Naive thymus-derived CD4-positive, alpha-beta T cell (primary cell): ENCODE measurements at regions not wholly inside any gene's neighbourhood (a gene's known extent, or its start where the extent isn't known, plus 50 kb on each side); places are given as distances from the start of the nearest gene placed in this dataset.

Experiments
- ATAC-seq: fragments of 150-1000 bp; cut with Tn5 transposase; 2 replicates; pipeline ENCODE4 v1.10.0; 2021; ENCODE audit warnings: mild to moderate bottlenecking, moderate library complexity
- CTCF ChIA-PET: fragments of 350-600 bp; sonication (Branson Sonifier 250); formaldehyde crosslinking; loops from one replicate; lab custom pipeline; 2021; ENCODE audit warnings: antibody characterized with exemption; lab: Charles Lee
- POLR2A ChIA-PET: fragments of 350-600 bp; sonication (Branson Sonifier 250); formaldehyde crosslinking; loops from one replicate; lab custom pipeline; 2021; ENCODE audit warnings: antibody characterized with exemption, inconsistent platforms; lab: Charles Lee
- DNase-seq, 9 donors: peaks; one replicate each; pipeline versions ENCODE4 v3.0.0 to v3.0.0-alpha.2; 2020 to 2022; ENCODE audit warnings: mixed read lengths in 1 of 9
- H3K27ac ChIP-seq: one replicate; pipeline ENCODE4 v1.7.0; 2013; ENCODE audit warnings: mild to moderate bottlenecking, low read depth, low read length, moderate library complexity
- H3K27me3 ChIP-seq, 2 donors: one replicate each; pipeline ENCODE4 v1.7.0; 2013; ENCODE audit warnings: low read length in 2 of 2, mild to moderate bottlenecking in 2 of 2, moderate library complexity in 2 of 2; ENCODE audit not compliant: control insufficient read depth in 2 of 2, insufficient read depth in 2 of 2
- H3K36me3 ChIP-seq, 3 experiments: 1 replicate in 2 of 3; 2 replicates in 1 of 3; pipeline ENCODE4 v1.7.0; 2013; ENCODE audit warnings: low read length in 3 of 3, mild to moderate bottlenecking in 3 of 3, moderate library complexity in 1 of 3; ENCODE audit not compliant: insufficient read depth in 3 of 3, control insufficient read depth in 2 of 3
- H3K4me1 ChIP-seq, 2 donors: one replicate each; pipeline ENCODE4 v1.7.0; 2013; ENCODE audit warnings: low read length in 2 of 2, mild to moderate bottlenecking in 2 of 2, moderate library complexity in 1 of 2; ENCODE audit not compliant: control insufficient read depth in 2 of 2, insufficient read depth in 2 of 2
- H3K4me3 ChIP-seq: 2 replicates; pipeline ENCODE4 v1.7.0; 2013; ENCODE audit warnings: mild to moderate bottlenecking, low read length
- H3K9me3 ChIP-seq, 3 experiments: 1 replicate in 2 of 3; 2 replicates in 1 of 3; pipeline ENCODE4 v1.7.0; 2013; ENCODE audit warnings: low read length in 3 of 3; ENCODE audit not compliant: control insufficient read depth in 2 of 3
- H3K27ac Mint-ChIP-seq, 9 donors: one replicate each; pipeline ENCODE4 v1.8.0; 2020 to 2022; ENCODE audit warnings: mixed read lengths in 9 of 9, mild to moderate bottlenecking in 8 of 9, moderate library complexity in 5 of 9, inconsistent platforms in 2 of 9
- H3K27me3 Mint-ChIP-seq, 5 donors: one replicate each; pipeline ENCODE4 v1.8.0; 2021 to 2022; ENCODE audit warnings: mixed read lengths in 5 of 5, mild to moderate bottlenecking in 1 of 5
- H3K36me3 Mint-ChIP-seq, 5 donors: one replicate each; pipeline ENCODE4 v1.8.0; 2020 to 2022; ENCODE audit warnings: mixed read lengths in 5 of 5, mild to moderate bottlenecking in 3 of 5, inconsistent platforms in 1 of 5
- H3K4me1 Mint-ChIP-seq, 7 donors: one replicate each; pipeline ENCODE4 v1.8.0; 2020 to 2022; ENCODE audit warnings: mixed read lengths in 7 of 7, mild to moderate bottlenecking in 3 of 7, inconsistent platforms in 1 of 7
- H3K4me3 Mint-ChIP-seq, 10 donors: one replicate each; pipeline ENCODE4 v1.8.0; 2020 to 2022; ENCODE audit warnings: mild to moderate bottlenecking in 10 of 10, mixed read lengths in 10 of 10, moderate library complexity in 6 of 10, inconsistent platforms in 2 of 10
- H3K9me3 Mint-ChIP-seq, 11 donors: one replicate each; pipeline ENCODE4 v1.8.0; 2020 to 2022; ENCODE audit warnings: mixed read lengths in 11 of 11, mild to moderate bottlenecking in 4 of 11, inconsistent platforms in 1 of 11, moderate library complexity in 1 of 11
- intact Hi-C, 2 donors: fragments of 100-400 bp; cut with micrococcal nuclease; formaldehyde crosslinking; loops; one replicate each; pipeline ENCODE4 v1.15.1; 2023

DNA sequence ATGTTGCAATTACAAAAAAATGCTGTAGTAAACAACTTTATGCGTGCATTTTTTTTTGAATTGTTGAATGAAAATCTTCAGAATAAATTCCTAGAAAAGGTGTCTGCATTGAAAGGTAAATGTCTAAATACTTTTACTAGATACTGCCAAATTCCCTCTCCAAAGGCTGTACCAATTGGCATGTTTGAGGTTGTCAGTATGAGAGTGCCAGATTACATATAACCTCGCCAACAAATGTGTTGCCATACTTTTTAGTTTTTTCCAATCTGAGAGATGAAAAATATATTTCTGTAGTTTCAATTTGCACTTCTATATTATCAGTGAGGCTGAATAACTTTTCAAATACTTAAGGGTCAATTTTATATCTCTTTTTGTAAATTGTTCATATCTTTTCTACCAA lies 261.5 kb upstream of the TARS1 start:
- CTCF ChIA-PET = no interaction called here
- H3K36me3 Mint-ChIP-seq = no peaks in the 10 kb centered on the region

DNA sequence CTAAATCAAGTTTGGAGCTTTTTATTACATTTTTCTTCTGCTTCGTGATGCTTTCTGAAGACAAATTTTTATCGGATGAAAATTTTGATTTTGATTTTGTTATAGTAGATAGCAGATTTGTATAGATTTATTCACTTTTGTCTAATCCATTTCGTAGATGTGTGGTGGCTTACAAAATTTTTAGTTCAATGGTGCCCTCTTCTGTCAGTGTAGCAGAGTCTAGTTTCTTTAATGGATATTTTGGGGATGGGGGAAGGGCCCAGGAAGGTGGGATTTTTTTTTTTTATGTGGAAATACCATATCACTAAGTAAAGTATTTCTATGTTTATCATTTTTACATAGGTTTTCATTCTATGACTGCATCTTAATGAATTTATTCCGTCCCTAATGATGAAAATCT lies 259.9 kb upstream of the TARS1 start:
- Histone ChIP-seq H3K36me3 (no peaks in the 10 kb centered on the region), H3K27ac (no peak overlapping the region), H3K27me3 (no peaks in the 10 kb centered on the region), H3K9me3 (no peaks in the 10 kb centered on the region), H3K4me3 (no peak overlapping the region), H3K4me1 (no peaks in the 10 kb centered on the region)
- DNase-seq = no peak
- Mint-ChIP-seq H3K27ac (no peak overlapping the region), H3K4me1 (no peaks in the 10 kb centered on the region), H3K36me3 (no peaks in the 10 kb centered on the region), H3K4me3 (no peak overlapping the region), H3K9me3 (peaks cover 0 to 7% (median 3%) of the 10 kb centered on the region in 11 donors), H3K27me3 (no peaks in the 10 kb centered on the region)
- intact Hi-C loops = no loop called here
- CTCF ChIA-PET = no interaction called here
- ATAC-seq = no peak
- POLR2A ChIA-PET = no interaction called here

More for the DNA sequence above, 261.5 kb upstream of the TARS1 start:
- intact Hi-C loops = no loop called here
- peaks cover 0 to 7% (median 4%) of the 10 kb centered on the region in 11 donors for H3K9me3 Mint-ChIP-seq
- ATAC-seq = no peak
- DNase-seq = no peak
- no peaks in the 10 kb centered on the region for H3K4me1 Mint-ChIP-seq
- no peak overlapping the region for H3K4me3 Mint-ChIP-seq
- no peaks in the 10 kb centered on the region for H3K36me3 ChIP-seq
- H3K27me3 ChIP-seq = no peaks in the 10 kb centered on the region
- H3K27ac ChIP-seq = no peak overlapping the region
- no peaks in the 10 kb centered on the region for H3K9me3 ChIP-seq
- H3K4me3 ChIP-seq = no peak overlapping the region
- POLR2A ChIA-PET = no interaction called here
- H3K27ac Mint-ChIP-seq = no peak overlapping the region
- H3K4me1 ChIP-seq = no peaks in the 10 kb centered on the region
- no peaks in the 10 kb centered on the region for H3K27me3 Mint-ChIP-seq

DNA sequence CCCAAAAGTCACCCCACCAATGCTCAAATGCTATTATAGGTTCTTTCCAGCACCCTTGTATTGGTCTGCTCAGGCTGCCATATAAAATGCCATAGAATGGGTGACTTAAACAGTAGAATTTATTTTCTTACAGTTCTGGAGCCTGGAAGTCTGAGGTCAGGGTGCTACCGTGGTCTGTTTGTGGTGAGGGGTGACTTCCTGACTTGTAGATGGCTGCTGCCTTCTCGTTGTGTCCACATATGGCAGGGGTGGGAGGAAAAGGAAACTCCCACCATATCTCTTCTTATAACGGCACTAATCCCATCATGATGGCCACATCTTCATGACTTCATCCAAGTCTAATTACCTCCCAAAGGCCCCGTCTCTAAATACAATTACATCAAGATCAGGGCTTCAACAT lies 257.8 kb upstream of the TARS1 start:
- DNase-seq = no peak
- intact Hi-C loops = no loop called here
- ChIA-PET CTCF (no interaction called here), POLR2A (no interaction called here)
- Mint-ChIP-seq H3K9me3 (peaks cover 0 to 12% (median 3%) of the 10 kb centered on the region in 11 donors), H3K4me1 (no peaks in the 10 kb centered on the region), H3K27me3 (no peaks in the 10 kb centered on the region), H3K27ac (no peak overlapping the region), H3K36me3 (no peaks in the 10 kb centered on the region), H3K4me3 (no peak overlapping the region)
- Histone ChIP-seq H3K27me3 (no peaks in the 10 kb centered on the region), H3K9me3 (no peaks in the 10 kb centered on the region), H3K4me3 (no peak overlapping the region), H3K4me1 (no peaks in the 10 kb centered on the region), H3K36me3 (no peaks in the 10 kb centered on the region), H3K27ac (no peak overlapping the region)
- ATAC-seq = no peak

DNA sequence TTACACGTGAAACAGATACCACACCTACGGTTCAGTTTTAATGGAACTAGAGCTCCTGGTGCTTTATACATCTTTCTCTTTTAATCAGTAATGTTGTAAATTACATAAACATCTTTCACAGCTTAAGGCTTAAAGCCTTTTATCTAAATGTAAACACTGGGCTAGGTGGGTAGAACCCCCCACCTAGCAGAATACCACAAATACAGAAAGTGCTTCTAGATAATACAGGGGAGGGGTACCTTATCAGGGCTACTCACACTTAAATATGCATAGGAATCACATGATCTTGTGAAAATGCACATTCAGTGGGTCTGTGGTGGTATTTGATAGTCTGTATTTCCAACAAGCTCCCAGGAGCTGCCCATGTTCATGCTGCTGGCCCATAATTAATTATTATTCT lies 256.4 kb upstream of the TARS1 start:
- CTCF ChIA-PET = interaction anchor here (0.6 kb wide), 1 partner anchor 93 kb away, joined by 3 read pairs; no protein-coding TSS in a partner anchor
- H3K36me3 ChIP-seq = no peaks in the 10 kb centered on the region
- H3K4me3 Mint-ChIP-seq = no peak overlapping the region
- no peak overlapping the region for H3K4me3 ChIP-seq
- H3K9me3 ChIP-seq = no peaks in the 10 kb centered on the region
- no peaks in the 10 kb centered on the region for H3K27me3 Mint-ChIP-seq
- no peaks in the 10 kb centered on the region for H3K4me1 ChIP-seq
- H3K36me3 Mint-ChIP-seq = no peaks in the 10 kb centered on the region
- H3K27ac Mint-ChIP-seq = no peak overlapping the region
- no peak overlapping the region for H3K27ac ChIP-seq
- peaks cover 0 to 20% (median 8%) of the 10 kb centered on the region in 11 donors for H3K9me3 Mint-ChIP-seq
- no peaks in the 10 kb centered on the region for H3K27me3 ChIP-seq
- intact Hi-C loops = no loop called here
- DNase-seq (no peak), ATAC-seq (no peak)
- POLR2A ChIA-PET = interaction anchor here (0.5 kb wide), 1 partner anchor 12 kb away, joined by 3 read pairs; no protein-coding TSS in a partner anchor
- no peaks in the 10 kb centered on the region for H3K4me1 Mint-ChIP-seq

DNA sequence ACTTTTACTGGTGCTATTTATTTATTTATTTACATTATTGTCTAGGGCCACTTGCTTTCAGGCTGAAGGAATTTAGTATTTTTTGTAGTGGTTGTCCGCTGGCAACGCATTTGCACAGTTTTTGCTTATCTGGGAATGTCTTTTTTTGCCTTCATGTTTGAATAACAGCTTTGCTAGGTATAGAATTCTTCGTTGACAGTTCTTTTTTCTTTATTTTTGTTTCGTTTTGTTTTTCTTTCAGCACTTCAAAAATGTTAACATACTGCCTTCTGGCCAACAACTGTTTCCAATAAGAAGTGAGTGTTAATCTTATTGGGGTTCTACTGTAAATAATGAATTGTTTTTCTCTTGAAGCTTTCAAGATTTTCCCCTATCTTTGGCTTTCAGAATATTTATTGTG lies 252.7 kb upstream of the TARS1 start:
- no peak overlapping the region for H3K4me3 Mint-ChIP-seq
- Histone ChIP-seq H3K27ac (no peak overlapping the region), H3K9me3 (no peaks in the 10 kb centered on the region), H3K36me3 (no peaks in the 10 kb centered on the region), H3K4me1 (no peaks in the 10 kb centered on the region), H3K27me3 (no peaks in the 10 kb centered on the region), H3K4me3 (no peak overlapping the region)
- ChIA-PET POLR2A (no interaction called here), CTCF (no interaction called here)
- no peaks in the 10 kb centered on the region for H3K36me3 Mint-ChIP-seq
- intact Hi-C loops = no loop called here
- ATAC-seq (no peak), DNase-seq (no peak)
- no peaks in the 10 kb centered on the region for H3K4me1 Mint-ChIP-seq
- H3K27me3 Mint-ChIP-seq = no peaks in the 10 kb centered on the region
- peaks cover 3 to 37% (median 12%) of the 10 kb centered on the region in 11 donors for H3K9me3 Mint-ChIP-seq
- H3K27ac Mint-ChIP-seq = no peak overlapping the region

DNA sequence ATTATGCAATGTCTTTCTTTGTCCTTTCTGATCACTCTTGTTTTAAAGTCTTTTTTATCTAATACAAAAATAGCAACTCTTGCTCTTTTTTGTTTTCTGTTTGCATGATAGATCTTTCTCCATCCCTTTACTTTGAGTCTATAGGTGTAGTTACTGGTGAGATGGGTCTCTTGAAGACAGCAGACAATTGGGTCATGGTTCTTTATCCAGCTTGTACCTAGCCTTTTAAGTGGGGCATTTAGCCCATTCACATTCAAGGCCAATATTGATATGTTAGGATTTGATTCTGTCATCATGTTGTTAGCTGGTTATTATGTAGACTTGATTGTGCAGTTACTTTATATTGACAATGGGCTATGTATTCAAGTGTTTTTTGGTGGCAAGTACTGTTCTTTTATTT lies 245.9 kb upstream of the TARS1 start:
- Mint-ChIP-seq H3K4me1 (no peaks in the 10 kb centered on the region), H3K9me3 (peaks cover 5 to 27% (median 10%) of the 10 kb centered on the region in 11 donors), H3K27me3 (no peaks in the 10 kb centered on the region), H3K36me3 (no peaks in the 10 kb centered on the region), H3K4me3 (no peak overlapping the region), H3K27ac (no peak overlapping the region)
- Histone ChIP-seq H3K9me3 (no peaks in the 10 kb centered on the region), H3K27me3 (no peaks in the 10 kb centered on the region), H3K4me1 (no peaks in the 10 kb centered on the region), H3K4me3 (no peak overlapping the region), H3K27ac (no peak overlapping the region), H3K36me3 (no peaks in the 10 kb centered on the region)
- no peak for ATAC-seq
- CTCF ChIA-PET = no interaction called here
- intact Hi-C loops = no loop called here
- POLR2A ChIA-PET = no interaction called here
- DNase-seq = no peak

DNA sequence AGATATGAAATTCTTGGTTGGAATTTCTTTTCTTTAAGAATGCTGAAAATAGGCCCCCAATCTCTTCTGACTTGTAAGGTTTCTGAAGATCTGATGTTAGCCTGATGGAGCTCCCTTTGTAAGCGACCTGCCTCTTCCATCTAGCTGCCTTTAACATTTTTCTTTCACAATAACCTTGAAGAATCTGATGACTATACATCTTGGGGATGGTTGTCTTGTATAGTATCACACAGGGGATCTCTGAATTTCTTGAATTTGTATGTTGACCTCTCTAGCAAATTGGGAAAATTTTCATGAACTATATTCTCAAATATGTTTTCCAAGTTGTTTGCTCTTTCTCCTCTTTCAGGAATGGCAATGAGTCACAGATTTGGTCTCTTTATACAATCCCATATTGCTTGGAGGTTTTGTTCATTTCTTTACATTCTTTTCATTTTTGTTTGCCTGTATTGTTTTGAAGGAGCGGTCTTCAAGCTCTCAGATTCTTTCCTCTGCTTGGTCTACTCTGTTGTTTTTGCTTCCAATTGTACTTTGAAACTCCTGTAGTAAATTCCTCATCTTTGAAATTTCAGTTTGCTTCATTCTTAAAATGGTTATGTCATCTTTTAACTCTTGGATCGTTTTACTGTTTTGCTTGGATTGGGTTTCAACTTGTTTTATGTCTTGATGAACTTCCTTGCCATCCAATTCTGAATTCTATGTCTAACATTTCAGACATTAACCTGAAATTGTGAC lies 245.2 kb upstream of the TARS1 start:
- DNase-seq = no peak
- no peak for ATAC-seq
- no peaks in the 10 kb centered on the region for H3K4me1 Mint-ChIP-seq
- Histone ChIP-seq H3K4me3 (no peak overlapping the region), H3K9me3 (no peaks in the 10 kb centered on the region), H3K27ac (no peak overlapping the region), H3K27me3 (no peaks in the 10 kb centered on the region), H3K36me3 (no peaks in the 10 kb centered on the region), H3K4me1 (no peaks in the 10 kb centered on the region)
- H3K9me3 Mint-ChIP-seq = peaks cover 5 to 24% (median 8%) of the 10 kb centered on the region in 11 donors
- intact Hi-C loops = no loop called here
- ChIA-PET POLR2A (no interaction called here), CTCF (no interaction called here)
- H3K4me3 Mint-ChIP-seq = no peak overlapping the region
- no peak overlapping the region for H3K27ac Mint-ChIP-seq
- no peaks in the 10 kb centered on the region for H3K27me3 Mint-ChIP-seq
- no peaks in the 10 kb centered on the region for H3K36me3 Mint-ChIP-seq
